HG03469 (cell line): ENCODE measurements at regions not wholly inside any gene's neighbourhood (a gene's known extent, or its start where the extent isn't known, plus 50 kb on each side); places are given as distances from the start of the nearest gene placed in this dataset.

Experiments used
- ATAC-seq: cut with Tn5 transposase; IDR thresholded peaks from one replicate; pipeline ENCODE4 v1.9.1; 2021; ENCODE audit warnings: mild to moderate bottlenecking, moderate library complexity, moderate number of reproducible peaks; ENCODE audit not compliant: unreplicated experiment

GRCh38 chr10:4503076-4503475 is 322.9 kb upstream of the AKR1E2 start:
- ATAC-seq, result no peak

- no peak for ATAC-seq
Observed at GRCh38 chr10:4501306-4501705, 324.7 kb upstream of the AKR1E2 start.

GRCh38 chr10:4498711-4499251 is 327.2 kb upstream of the AKR1E2 start:
- ATAC-seq, result no peak

- ATAC-seq, result no peak
Observed at GRCh38 chr10:4494551-4494950, 331.5 kb upstream of the AKR1E2 start.

GRCh38 chr10:4492202-4492601 is 333.8 kb upstream of the AKR1E2 start:
- ATAC-seq, result no peak

- no peak for ATAC-seq
Observed at GRCh38 chr10:4488904-4489303, 337.1 kb upstream of the AKR1E2 start.

- no peak for ATAC-seq
Observed at GRCh38 chr10:4485636-4486035, 340.4 kb upstream of the AKR1E2 start.

- no peak for ATAC-seq
Observed at GRCh38 chr10:4483811-4484210, 342.2 kb upstream of the AKR1E2 start.

GRCh38 chr10:4482659-4483058 is 343.3 kb upstream of the AKR1E2 start:
- no peak for ATAC-seq

GRCh38 chr10:4481192-4481591 is 344.8 kb upstream of the AKR1E2 start:
- ATAC-seq, result no peak

GRCh38 chr10:4479342-4479741 is 346.7 kb upstream of the AKR1E2 start:
- ATAC-seq, result no peak

- no peak for ATAC-seq
Observed at GRCh38 chr10:4477664-4478063, 348.3 kb upstream of the AKR1E2 start.

- ATAC-seq, result no peak
Observed at GRCh38 chr10:4475827-4476490, 350.0 kb upstream of the AKR1E2 start.

GRCh38 chr10:4474829-4475228 is 351.2 kb upstream of the AKR1E2 start:
- no peak for ATAC-seq

GRCh38 chr10:4473977-4474376 is 352.0 kb upstream of the AKR1E2 start:
- ATAC-seq, result no peak

- no peak for ATAC-seq
Observed at GRCh38 chr10:4472190-4472904, 353.7 kb upstream of the AKR1E2 start.

GRCh38 chr10:4470231-4470835 is 355.7 kb upstream of the AKR1E2 start:
- ATAC-seq, result no peak

- ATAC-seq, result no peak
Observed at GRCh38 chr10:4467481-4467880, 358.5 kb upstream of the AKR1E2 start.

GRCh38 chr10:4460267-4460666 is 365.7 kb upstream of the AKR1E2 start:
- ATAC-seq, result no peak

GRCh38 chr10:4459531-4459930 is 366.5 kb upstream of the AKR1E2 start:
- no peak for ATAC-seq

- no peak for ATAC-seq
Observed at GRCh38 chr10:4457597-4457996, 368.4 kb upstream of the AKR1E2 start.

- no peak for ATAC-seq
Observed at GRCh38 chr10:4456776-4457175, 369.2 kb upstream of the AKR1E2 start.
